ENCODE measurements at regions not wholly inside any gene's neighbourhood (a gene's known extent, or its start where the extent isn't known, plus 50 kb on each side); places are given as distances from the start of the nearest gene placed in this dataset.

GRCh38 chr5:176734756-176735342 lies 75.5 kb upstream of the UNC5A start:
- Mint-ChIP-seq H3K4me3 (ENCODE audit: unreplicated experiment) (no peak overlapping the region), H3K9me3 (ENCODE audit: low read depth) (peaks cover 5% of the 10 kb centered on the region)

GRCh38 chr5:176735383-176736265 lies 74.7 kb upstream of the UNC5A start:
- H3K9me3 Mint-ChIP-seq (ENCODE audit: low read depth): peaks cover 5% of the 10 kb centered on the region
- H3K4me1 Mint-ChIP-seq (ENCODE audit: low read depth): no peaks in the 10 kb centered on the region
- peak; percentile 62 for DNase-seq (ENCODE audit: low spot score)
- TF ChIP-seq, protein P1, sequence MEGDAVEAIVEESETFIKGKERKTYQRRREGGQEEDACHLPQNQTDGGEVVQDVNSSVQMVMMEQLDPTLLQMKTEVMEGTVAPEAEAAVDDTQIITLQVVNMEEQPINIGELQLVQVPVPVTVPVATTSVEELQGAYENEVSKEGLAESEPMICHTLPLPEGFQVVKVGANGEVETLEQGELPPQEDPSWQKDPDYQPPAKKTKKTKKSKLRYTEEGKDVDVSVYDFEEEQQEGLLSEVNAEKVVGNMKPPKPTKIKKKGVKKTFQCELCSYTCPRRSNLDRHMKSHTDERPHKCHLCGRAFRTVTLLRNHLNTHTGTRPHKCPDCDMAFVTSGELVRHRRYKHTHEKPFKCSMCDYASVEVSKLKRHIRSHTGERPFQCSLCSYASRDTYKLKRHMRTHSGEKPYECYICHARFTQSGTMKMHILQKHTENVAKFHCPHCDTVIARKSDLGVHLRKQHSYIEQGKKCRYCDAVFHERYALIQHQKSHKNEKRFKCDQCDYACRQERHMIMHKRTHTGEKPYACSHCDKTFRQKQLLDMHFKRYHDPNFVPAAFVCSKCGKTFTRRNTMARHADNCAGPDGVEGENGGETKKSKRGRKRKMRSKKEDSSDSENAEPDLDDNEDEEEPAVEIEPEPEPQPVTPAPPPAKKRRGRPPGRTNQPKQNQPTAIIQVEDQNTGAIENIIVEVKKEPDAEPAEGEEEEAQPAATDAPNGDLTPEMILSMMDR (IDR thresholded peaks at IDR 0.05): no peak
- peaks cover 79% of the 10 kb centered on the region for H3K27me3 Mint-ChIP-seq (ENCODE audit: low read depth)
- H3K27ac Mint-ChIP-seq (ENCODE audit: unreplicated experiment): no peak overlapping the region
- no peak overlapping the region for H3K4me3 Mint-ChIP-seq (ENCODE audit: unreplicated experiment)
- H3K36me3 Mint-ChIP-seq (ENCODE audit: low read depth): peaks cover 1% of the 10 kb centered on the region

More at GRCh38 chr5:176734756-176735342, 75.5 kb upstream of the UNC5A start:
- no peaks in the 10 kb centered on the region for H3K4me1 Mint-ChIP-seq (ENCODE audit: low read depth)
- no peak overlapping the region for H3K27ac Mint-ChIP-seq (ENCODE audit: unreplicated experiment)
- H3K36me3 Mint-ChIP-seq (ENCODE audit: low read depth): peaks cover 1% of the 10 kb centered on the region
- H3K27me3 Mint-ChIP-seq (ENCODE audit: low read depth): peaks cover 79% of the 10 kb centered on the region
- peak; percentile 30 for DNase-seq (ENCODE audit: low spot score)
- TF ChIP-seq, protein P1 (IDR thresholded peaks at IDR 0.05): no peak

DNA sequence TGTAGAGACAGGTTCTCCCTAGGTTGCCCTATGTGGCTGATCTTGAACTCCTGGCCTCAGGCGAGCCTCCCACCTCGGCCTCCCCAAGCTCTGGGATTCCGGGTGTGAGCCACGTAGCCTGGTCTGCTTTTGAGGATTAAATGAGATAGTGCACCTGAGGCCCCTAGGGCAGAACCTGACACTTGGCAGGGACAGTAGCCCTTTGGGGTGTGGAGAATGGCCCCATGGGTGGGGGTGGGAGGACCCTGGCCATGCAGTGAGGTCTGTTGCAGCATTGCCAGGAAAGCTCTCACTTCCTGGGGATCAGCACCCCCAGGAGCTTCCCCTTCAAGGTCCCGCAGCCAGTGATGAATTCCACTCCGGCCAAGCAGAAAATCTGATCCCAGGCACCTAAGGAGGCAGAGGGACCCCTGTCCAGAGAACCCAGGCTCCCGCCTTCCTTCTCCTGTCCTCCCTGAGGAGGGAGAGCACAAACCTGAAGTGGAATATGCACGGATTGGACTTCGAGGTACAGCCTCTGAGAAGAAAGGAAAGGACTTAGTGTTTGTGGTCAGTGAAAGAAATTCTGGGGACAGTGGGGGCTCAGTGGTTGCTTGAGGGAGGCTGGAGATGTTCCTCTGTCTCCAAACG lies 73.9 kb upstream of the UNC5A start:
- Mint-ChIP-seq H3K4me3 (ENCODE audit: unreplicated experiment) (no peak overlapping the region), H3K27me3 (ENCODE audit: low read depth) (peaks cover 76% of the 10 kb centered on the region), H3K9me3 (ENCODE audit: low read depth) (no peaks in the 10 kb centered on the region), H3K36me3 (ENCODE audit: low read depth) (no peaks in the 10 kb centered on the region), H3K27ac (ENCODE audit: unreplicated experiment) (no peak overlapping the region), H3K4me1 (ENCODE audit: low read depth) (no peaks in the 10 kb centered on the region)
- TF ChIP-seq, protein P1 (IDR thresholded peaks at IDR 0.05): no peak
- peak; percentile 43 for DNase-seq (ENCODE audit: low spot score)

- peak; percentile 63 for DNase-seq (ENCODE audit: low spot score)
- H3K27me3 Mint-ChIP-seq (ENCODE audit: low read depth): peaks cover 77% of the 10 kb centered on the region
- no peak overlapping the region for H3K27ac Mint-ChIP-seq (ENCODE audit: unreplicated experiment)
- H3K4me3 Mint-ChIP-seq (ENCODE audit: unreplicated experiment): no peak overlapping the region
- H3K36me3 Mint-ChIP-seq (ENCODE audit: low read depth): no peaks in the 10 kb centered on the region
- H3K4me1 Mint-ChIP-seq (ENCODE audit: low read depth): no peaks in the 10 kb centered on the region
- no peaks in the 10 kb centered on the region for H3K9me3 Mint-ChIP-seq (ENCODE audit: low read depth)
- TF ChIP-seq, protein P1 (IDR thresholded peaks at IDR 0.05): no peak
Observed at GRCh38 chr5:176736931-176737745, 73.2 kb upstream of the UNC5A start.
